ENCODE measurements at regions not wholly inside any gene's neighbourhood (a gene's known extent, or its start where the extent isn't known, plus 50 kb on each side); places are given as distances from the start of the nearest gene placed in this dataset.

- no peak for TF ChIP-seq ZNF394 (tag by site-specific recombination; IDR thresholded peaks at IDR 0.05; ENCODE audit: borderline replicate concordance)
- TF ChIP-seq ZNF624 (tag by site-specific recombination; IDR thresholded peaks at IDR 0.05) = no peak
- no peak for TF ChIP-seq ZNF184 (tag by site-specific recombination; IDR thresholded peaks at IDR 0.05)
These were observed 175.3 kb upstream of the TCF4 start for GRCh38 chr18:55763298-55763697.
